ENCODE measurements at regions not wholly inside any gene's neighbourhood (a gene's known extent, or its start where the extent isn't known, plus 50 kb on each side); places are given as distances from the start of the nearest gene placed in this dataset.

GRCh38 chr2:58796239-58796910 is 555.2 kb upstream of the FANCL start:
- TF ChIP-seq CTCF (IDR thresholded peaks at IDR 0.05) (no peak), EZH2 (IDR thresholded peaks at IDR 0.05; ENCODE audit: borderline replicate concordance, insufficient read depth, low read depth, low read length, poor library complexity, severe bottlenecking) (no peak)
